GM12873 (cell line): ENCODE measurements at regions not wholly inside any gene's neighbourhood (a gene's known extent, or its start where the extent isn't known, plus 50 kb on each side); places are given as distances from the start of the nearest gene placed in this dataset.

ENCODE experiments used
- CTCF ChIP-seq: IDR thresholded peaks from 2 replicates; pipeline ENCODE4 v1.5.1; 2012; ENCODE audit warnings: low read depth, mild to moderate bottlenecking, moderate library complexity, low read length, control low read depth; ENCODE audit not compliant: insufficient read depth; ENCODE audit errors: missing control alignments

GRCh38 chr13:85638815-85639393 is 160.3 kb downstream of the SLITRK6 start:
- TF ChIP-seq CTCF, result no peak

GRCh38 chr13:85638265-85638664 is 161.0 kb downstream of the SLITRK6 start:
- TF ChIP-seq CTCF, result no peak

GRCh38 chr13:85632526-85633195 is 166.6 kb downstream of the SLITRK6 start:
- TF ChIP-seq CTCF, result no peak

GRCh38 chr13:85631801-85632200 is 167.4 kb downstream of the SLITRK6 start:
- TF ChIP-seq CTCF, result no peak

- TF ChIP-seq CTCF, result no peak
These were observed 172.6 kb downstream of the SLITRK6 start for GRCh38 chr13:85626603-85627002.

- no peak for TF ChIP-seq CTCF
These were observed 179.9 kb downstream of the SLITRK6 start for GRCh38 chr13:85619321-85619720.

- no peak for TF ChIP-seq CTCF
These were observed 180.7 kb downstream of the SLITRK6 start for GRCh38 chr13:85618521-85618920.
